Lower leg skin (tissue), 4 donors: ENCODE measurements at regions not wholly inside any gene's neighbourhood (a gene's known extent, or its start where the extent isn't known, plus 50 kb on each side); places are given as distances from the start of the nearest gene placed in this dataset.

Experiments used
- DNase-seq, 2 donors: peaks; one replicate each; pipeline ENCODE4 v3.0.0-alpha.2; 2019; ENCODE audit warnings: low spot score in 2 of 2
- H3K4me3 ChIP-seq: fragments of 200-600 bp; sonication (generic); 2 replicates; pipeline ENCODE4 v1.5.1; 2017; ENCODE audit warnings: mild to moderate bottlenecking, low read depth; ENCODE audit not compliant: poor library complexity, severe bottlenecking
- POLR2A ChIP-seq, 2 donors: fragments of 450-650 bp; IDR thresholded peaks; one replicate each; pipeline ENCODE4 v1.6.1; 2016 to 2017; ENCODE audit warnings: antibody characterized with exemption in 2 of 2, mild to moderate bottlenecking in 1 of 2, moderate library complexity in 1 of 2
- WGBS, 2 donors: methylation state at CpG; one replicate each; pipeline ENCODE4 v1.1.5; 2018; 5-methylcytosine and 5-hydroxymethylcytosine counted together
- intact Hi-C: fragments of 100-400 bp; cut with DNase I; formaldehyde crosslinking; loops from one replicate; pipeline ENCODE4 v1.15.0; 2023; ENCODE audit warnings: low total_unique reads
- TF ChIP-seq, protein P1 (sequence below), 3 donors: fragments of 450-650 bp; IDR thresholded peaks; one replicate each; pipeline ENCODE4 v1.5.1; 2016; ENCODE audit warnings: antibody characterized with exemption in 3 of 3, mild to moderate bottlenecking in 3 of 3, moderate library complexity in 2 of 3

DNA sequence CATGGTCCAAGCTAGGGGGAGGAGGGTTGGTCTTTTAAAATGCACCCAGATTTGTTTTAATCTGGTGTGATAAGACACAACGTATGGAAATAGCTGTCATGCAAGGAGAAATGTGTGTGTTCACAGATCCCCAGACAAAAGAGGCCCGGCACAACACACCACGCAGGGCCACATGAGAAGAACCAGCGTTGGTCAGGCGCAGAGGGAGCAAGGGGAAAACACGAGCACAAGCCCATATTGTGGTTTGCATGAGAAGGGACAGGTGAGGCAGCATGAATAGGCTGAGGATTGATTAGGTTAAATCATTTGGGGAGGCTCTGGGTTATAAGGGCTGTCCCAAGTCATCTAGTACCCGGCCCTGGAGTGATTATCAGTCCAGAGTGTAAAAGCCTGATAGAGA lies 272.5 kb upstream of the NCKAP5 start:
- intact Hi-C loops: no loop called here
- WGBS, 2 donors: 87 to 94% methylated on average over 7 of the region's 7 CpGs
- TF ChIP-seq POLR2A (IDR thresholded peaks at IDR 0.05): no peak
- TF ChIP-seq, protein P1, sequence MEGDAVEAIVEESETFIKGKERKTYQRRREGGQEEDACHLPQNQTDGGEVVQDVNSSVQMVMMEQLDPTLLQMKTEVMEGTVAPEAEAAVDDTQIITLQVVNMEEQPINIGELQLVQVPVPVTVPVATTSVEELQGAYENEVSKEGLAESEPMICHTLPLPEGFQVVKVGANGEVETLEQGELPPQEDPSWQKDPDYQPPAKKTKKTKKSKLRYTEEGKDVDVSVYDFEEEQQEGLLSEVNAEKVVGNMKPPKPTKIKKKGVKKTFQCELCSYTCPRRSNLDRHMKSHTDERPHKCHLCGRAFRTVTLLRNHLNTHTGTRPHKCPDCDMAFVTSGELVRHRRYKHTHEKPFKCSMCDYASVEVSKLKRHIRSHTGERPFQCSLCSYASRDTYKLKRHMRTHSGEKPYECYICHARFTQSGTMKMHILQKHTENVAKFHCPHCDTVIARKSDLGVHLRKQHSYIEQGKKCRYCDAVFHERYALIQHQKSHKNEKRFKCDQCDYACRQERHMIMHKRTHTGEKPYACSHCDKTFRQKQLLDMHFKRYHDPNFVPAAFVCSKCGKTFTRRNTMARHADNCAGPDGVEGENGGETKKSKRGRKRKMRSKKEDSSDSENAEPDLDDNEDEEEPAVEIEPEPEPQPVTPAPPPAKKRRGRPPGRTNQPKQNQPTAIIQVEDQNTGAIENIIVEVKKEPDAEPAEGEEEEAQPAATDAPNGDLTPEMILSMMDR (IDR thresholded peaks at IDR 0.05): no peak
- DNase-seq: no peak
- no peak overlapping the region for H3K4me3 ChIP-seq

DNA sequence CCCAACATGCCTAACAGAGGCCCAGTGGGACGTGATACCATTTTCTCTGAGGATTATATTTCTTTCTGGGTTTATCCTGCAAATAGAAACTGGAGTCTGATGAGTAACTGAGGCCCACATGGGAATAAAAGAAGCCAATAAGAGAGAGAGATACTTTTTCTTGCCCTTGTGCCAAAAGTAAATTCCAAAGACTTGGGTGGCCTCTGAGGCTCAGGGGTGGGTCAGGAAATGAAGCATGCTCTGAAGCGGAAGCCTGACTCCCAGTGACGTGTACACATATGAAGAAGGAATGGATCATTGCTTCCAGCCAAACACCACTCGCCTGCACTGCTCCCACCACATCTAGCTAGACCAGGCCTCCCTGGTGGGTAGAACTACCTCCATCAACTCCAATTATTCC lies 273.6 kb upstream of the NCKAP5 start:
- 32 to 39% methylated on average over 4 of the region's 4 CpGs for WGBS, 2 donors
- intact Hi-C loops: no loop called here
- no peak overlapping the region for H3K4me3 ChIP-seq
- no peak for DNase-seq
- no peak for TF ChIP-seq POLR2A (IDR thresholded peaks at IDR 0.05)
- TF ChIP-seq, protein P1 (IDR thresholded peaks at IDR 0.05): no peak

DNA sequence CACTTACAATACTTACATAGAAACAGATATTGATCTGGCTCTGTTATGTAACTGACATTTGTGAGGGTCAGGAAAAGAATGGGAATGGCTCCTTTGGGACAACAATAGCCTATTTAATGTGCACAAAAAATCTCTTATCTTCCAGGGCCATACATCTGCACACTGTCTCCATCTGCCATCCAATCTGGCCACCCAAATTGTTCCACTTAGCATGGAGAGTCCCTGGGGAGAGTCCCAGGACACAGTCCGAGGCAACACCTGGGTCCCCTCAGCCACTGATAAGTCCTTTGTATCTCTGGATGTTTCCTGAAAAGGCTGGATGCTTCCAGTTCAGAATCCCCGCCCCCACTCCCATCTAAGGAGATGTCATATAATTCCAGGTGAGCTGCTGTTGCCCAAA lies 274.2 kb upstream of the NCKAP5 start:
- no peak for TF ChIP-seq POLR2A (IDR thresholded peaks at IDR 0.05)
- TF ChIP-seq, protein P1 (IDR thresholded peaks at IDR 0.05): no peak
- no peak for DNase-seq
- no peak overlapping the region for H3K4me3 ChIP-seq
- 83 to 92% methylated on average over 2 of the region's 2 CpGs for WGBS, 2 donors
- intact Hi-C loops: no loop called here

DNA sequence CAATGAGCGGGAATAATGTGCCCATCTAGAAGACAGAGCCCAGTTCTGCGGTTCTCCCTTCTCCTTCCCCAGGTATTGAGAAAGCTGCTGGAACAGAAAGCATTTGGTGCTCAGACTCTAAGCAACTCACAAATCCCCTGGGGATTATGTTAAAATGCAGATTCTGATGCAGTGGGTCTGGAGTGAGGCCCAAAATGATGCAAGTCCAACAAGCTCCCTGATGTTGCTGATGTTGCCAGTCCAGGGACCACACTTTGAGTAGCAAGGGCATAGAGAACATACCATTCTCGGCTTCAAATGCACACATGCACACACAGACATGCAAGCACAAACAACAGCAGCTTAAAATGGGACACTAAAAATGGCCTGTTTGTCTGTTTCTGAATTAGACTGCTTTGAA lies 274.8 kb upstream of the NCKAP5 start:
- 77 to 86% methylated on average over 3 of the region's 3 CpGs for WGBS, 2 donors
- TF ChIP-seq, protein P1 (IDR thresholded peaks at IDR 0.05): no peak
- TF ChIP-seq POLR2A (IDR thresholded peaks at IDR 0.05): no peak
- DNase-seq: no peak
- H3K4me3 ChIP-seq: no peak overlapping the region
- intact Hi-C loops: no loop called here

DNA sequence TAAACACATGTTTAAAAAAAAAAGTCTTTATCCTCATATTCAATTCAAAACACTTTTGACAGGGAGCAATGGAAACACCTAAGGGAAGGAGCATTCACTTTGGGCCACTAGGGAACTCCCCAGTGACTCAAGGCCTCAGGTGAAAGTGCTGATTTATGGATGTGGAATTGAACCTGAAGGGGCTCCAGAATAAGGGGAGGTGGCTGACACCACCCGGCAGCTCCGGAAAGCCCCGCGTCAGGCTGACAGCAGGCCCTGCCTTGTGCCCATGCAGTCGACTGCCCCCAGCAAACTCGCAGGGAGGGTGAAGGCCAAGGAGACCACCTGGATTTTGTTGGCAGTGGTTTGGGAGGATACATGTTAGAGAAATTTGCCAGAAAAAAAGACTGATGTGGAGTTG lies 275.3 kb upstream of the NCKAP5 start:
- no peak for DNase-seq
- WGBS, 2 donors: 45 to 69% methylated on average over 6 of the region's 6 CpGs
- intact Hi-C loops: no loop called here

More for the DNA sequence above, 275.3 kb upstream of the NCKAP5 start:
- TF ChIP-seq POLR2A (IDR thresholded peaks at IDR 0.05): no peak
- TF ChIP-seq, protein P1 (IDR thresholded peaks at IDR 0.05): no peak
- H3K4me3 ChIP-seq: no peak overlapping the region
